MCF 10A (cell line): ENCODE measurements at regions not wholly inside any gene's neighbourhood (a gene's known extent, or its start where the extent isn't known, plus 50 kb on each side); places are given as distances from the start of the nearest gene placed in this dataset.

Experiments used
- BruUV-seq: library from RNA; stranded (reverse); fragments of 400-500 nt; replicated peaks from 2 replicates; lab custom pipeline; 2021; lab: Mats Ljungman, UMichigan
- CTCF ChIA-PET: fragments of 300-600 bp; sonication (Branson Sonifier 250); formaldehyde crosslinking; extraction: SDS; loops from one replicate; lab custom pipeline; 2021; ENCODE audit warnings: antibody characterized with exemption, inconsistent platforms; lab: Yijun Ruan, JAX
- POLR2A ChIA-PET: fragments of 300-600, 350-650 bp; sonication (Branson Sonifier 250); formaldehyde crosslinking; extraction: SDS; loops from one replicate; lab custom pipeline; 2020; ENCODE audit warnings: antibody characterized with exemption, inconsistent platforms; lab: Yijun Ruan, JAX
- DNase-seq: peaks from one replicate; pipeline ENCODE4 v3.0.0-alpha.2; 2018; ENCODE audit not compliant: unreplicated experiment
- H3K27ac Mint-ChIP-seq: one replicate; pipeline ENCODE4 v1.8.0; 2022; ENCODE audit warnings: mild to moderate bottlenecking, low read depth, mixed read lengths; ENCODE audit not compliant: unreplicated experiment
- H3K27me3 Mint-ChIP-seq: one replicate; pipeline ENCODE4 v1.8.0; 2022; ENCODE audit warnings: mixed read lengths; ENCODE audit not compliant: insufficient read depth, unreplicated experiment
- H3K36me3 Mint-ChIP-seq: one replicate; pipeline ENCODE4 v1.8.0; 2022; ENCODE audit warnings: mild to moderate bottlenecking, moderate library complexity, mixed read lengths; ENCODE audit not compliant: insufficient read depth, unreplicated experiment
- H3K4me1 Mint-ChIP-seq: one replicate; pipeline ENCODE4 v1.8.0; 2022; ENCODE audit warnings: mixed read lengths; ENCODE audit not compliant: insufficient read depth, unreplicated experiment
- H3K4me3 Mint-ChIP-seq: one replicate; pipeline ENCODE4 v1.8.0; 2022; ENCODE audit warnings: mild to moderate bottlenecking, moderate library complexity, mixed read lengths; ENCODE audit not compliant: unreplicated experiment
- H3K9me3 Mint-ChIP-seq: one replicate; pipeline ENCODE4 v1.8.0; 2022; ENCODE audit warnings: mixed read lengths; ENCODE audit not compliant: unreplicated experiment
- CTCF ChIP-seq: fragments of 200-600 bp; IDR thresholded peaks from one replicate; pipeline ENCODE4 v1.8.0; 2022; ENCODE audit warnings: antibody characterized with exemption, mild to moderate bottlenecking; ENCODE audit not compliant: unreplicated experiment
- intact Hi-C: fragments of 100-400 bp; cut with micrococcal nuclease; formaldehyde crosslinking; loops from 2 replicates; pipeline ENCODE4 v1.14.1; 2022

GRCh38 chr15:70447928-70448698 lies 315.2 kb downstream of the UACA start:
- no peaks in the 10 kb centered on the region for H3K9me3 Mint-ChIP-seq
- ChIA-PET CTCF (interaction anchor here (0.6 to 0.7 kb wide), 3 partner anchors 8 to 264 kb away, joined by 3 to 5 read pairs (median 3); no protein-coding TSS in a partner anchor), POLR2A (interaction anchor here (0.6 to 0.7 kb wide), 2 partner anchors 179 to 995 kb away, joined by 3 read pairs; no protein-coding TSS in a partner anchor)
- intact Hi-C loops, result no loop called here
- H3K27ac Mint-ChIP-seq, result no peak overlapping the region
- H3K4me3 Mint-ChIP-seq, result no peak overlapping the region
- peaks cover 4% of the 10 kb centered on the region for H3K4me1 Mint-ChIP-seq
- TF ChIP-seq CTCF, result no peak
- no peaks in the 10 kb centered on the region for H3K36me3 Mint-ChIP-seq
- peaks cover 19% of the 10 kb centered on the region for H3K27me3 Mint-ChIP-seq
- DNase-seq, result no peak
- BruUV-seq, result no TSS peak

GRCh38 chr15:70447521-70447920 lies 315.8 kb downstream of the UACA start:
- peaks cover 25% of the 10 kb centered on the region for H3K27me3 Mint-ChIP-seq
- peaks cover 8% of the 10 kb centered on the region for H3K4me1 Mint-ChIP-seq
- no TSS peak for BruUV-seq
- POLR2A ChIA-PET, result interaction anchor here (0.7 kb wide), 1 partner anchor 994 kb away, joined by 3 read pairs; no protein-coding TSS in a partner anchor
- no peaks in the 10 kb centered on the region for H3K9me3 Mint-ChIP-seq
- DNase-seq, result no peak
- TF ChIP-seq CTCF, result no peak
- CTCF ChIA-PET, result interaction anchor here (0.6 to 0.7 kb wide), 2 partner anchors 8 to 263 kb away, joined by 3 to 5 read pairs; no protein-coding TSS in a partner anchor
- no peak overlapping the region for H3K27ac Mint-ChIP-seq
- H3K4me3 Mint-ChIP-seq, result no peak overlapping the region
- H3K36me3 Mint-ChIP-seq, result no peaks in the 10 kb centered on the region
- intact Hi-C loops, result no loop called here

GRCh38 chr15:70447081-70447480 lies 316.3 kb downstream of the UACA start:
- BruUV-seq, result no TSS peak
- peaks cover 8% of the 10 kb centered on the region for H3K4me1 Mint-ChIP-seq
- no peak for TF ChIP-seq CTCF
- no peak for DNase-seq
- H3K9me3 Mint-ChIP-seq, result no peaks in the 10 kb centered on the region
- no peak overlapping the region for H3K27ac Mint-ChIP-seq
- intact Hi-C loops, result no loop called here
- no peaks in the 10 kb centered on the region for H3K36me3 Mint-ChIP-seq
- no peak overlapping the region for H3K4me3 Mint-ChIP-seq
- peaks cover 29% of the 10 kb centered on the region for H3K27me3 Mint-ChIP-seq
- POLR2A ChIA-PET, result no interaction called here
- CTCF ChIA-PET, result interaction anchor here (1.4 kb wide), 1 partner anchor 9 kb away, joined by 4 read pairs; no protein-coding TSS in a partner anchor

- H3K27ac Mint-ChIP-seq, result no peak overlapping the region
- H3K4me1 Mint-ChIP-seq, result peaks cover 10% of the 10 kb centered on the region
- intact Hi-C loops, result no loop called here
- ChIA-PET POLR2A (no interaction called here), CTCF (interaction anchor here (0.7 to 0.8 kb wide), 2 partner anchors 12 to 996 kb away, joined by 3 read pairs; no protein-coding TSS in a partner anchor)
- BruUV-seq, result no TSS peak
- no peaks in the 10 kb centered on the region for H3K9me3 Mint-ChIP-seq
- no peak for TF ChIP-seq CTCF
- peaks cover 49% of the 10 kb centered on the region for H3K27me3 Mint-ChIP-seq
- H3K36me3 Mint-ChIP-seq, result no peaks in the 10 kb centered on the region
- H3K4me3 Mint-ChIP-seq, result no peak overlapping the region
- DNase-seq, result no peak
Observed at GRCh38 chr15:70443486-70444273, 319.7 kb downstream of the UACA start.
